GM21360 (cell line): ENCODE measurements at regions not wholly inside any gene's neighbourhood (a gene's known extent, or its start where the extent isn't known, plus 50 kb on each side); places are given as distances from the start of the nearest gene placed in this dataset.

Source experiments
- ATAC-seq: cut with Tn5 transposase; IDR thresholded peaks from one replicate; pipeline ENCODE4 v1.9.1; 2021; ENCODE audit warnings: mild to moderate bottlenecking, moderate library complexity; ENCODE audit not compliant: unreplicated experiment

- ATAC-seq = no peak
Measured at GRCh38 chr4:95674521-95674981, 125.8 kb upstream of the UNC5C start.

- ATAC-seq = no peak
Measured at GRCh38 chr4:95672811-95673210, 124.0 kb upstream of the UNC5C start.

GRCh38 chr4:95660719-95661118 is 111.9 kb upstream of the UNC5C start:
- no peak for ATAC-seq

GRCh38 chr4:95651891-95652290 is 103.1 kb upstream of the UNC5C start:
- ATAC-seq = no peak

- no peak for ATAC-seq
Measured at GRCh38 chr4:95644417-95644816, 95.6 kb upstream of the UNC5C start.

- no peak for ATAC-seq
Measured at GRCh38 chr4:95643627-95644026, 94.9 kb upstream of the UNC5C start.

DNA sequence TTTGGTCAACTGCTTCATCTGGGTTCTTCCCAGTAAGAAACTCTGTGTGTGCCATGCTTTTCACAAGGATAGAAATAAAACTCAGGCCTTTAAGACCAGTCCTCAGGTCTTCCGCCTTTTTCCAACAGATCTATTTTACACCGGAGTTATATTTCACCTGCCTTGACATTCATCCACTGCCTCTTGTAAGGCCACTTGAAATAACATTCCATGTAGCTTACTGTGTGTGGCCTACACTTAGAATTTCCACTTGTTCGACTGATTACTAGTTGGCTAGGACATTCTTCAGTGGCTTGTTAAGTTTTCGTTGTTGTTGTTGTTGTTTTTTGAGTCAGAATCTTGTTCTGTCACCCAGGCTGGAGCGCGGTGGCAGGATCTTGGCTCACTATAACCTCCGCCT is 92.8 kb upstream of the UNC5C start:
- no peak for ATAC-seq

- no peak for ATAC-seq
Measured at GRCh38 chr4:95640311-95640710, 91.5 kb upstream of the UNC5C start.

GRCh38 chr4:95638920-95639501 is 90.2 kb upstream of the UNC5C start:
- ATAC-seq = no peak

- no peak for ATAC-seq
Measured at GRCh38 chr4:95637043-95637600, 88.3 kb upstream of the UNC5C start.

- ATAC-seq = no peak
Measured at GRCh38 chr4:95636061-95636460, 87.3 kb upstream of the UNC5C start.

GRCh38 chr4:95627709-95628108 is 78.9 kb upstream of the UNC5C start:
- ATAC-seq = no peak

DNA sequence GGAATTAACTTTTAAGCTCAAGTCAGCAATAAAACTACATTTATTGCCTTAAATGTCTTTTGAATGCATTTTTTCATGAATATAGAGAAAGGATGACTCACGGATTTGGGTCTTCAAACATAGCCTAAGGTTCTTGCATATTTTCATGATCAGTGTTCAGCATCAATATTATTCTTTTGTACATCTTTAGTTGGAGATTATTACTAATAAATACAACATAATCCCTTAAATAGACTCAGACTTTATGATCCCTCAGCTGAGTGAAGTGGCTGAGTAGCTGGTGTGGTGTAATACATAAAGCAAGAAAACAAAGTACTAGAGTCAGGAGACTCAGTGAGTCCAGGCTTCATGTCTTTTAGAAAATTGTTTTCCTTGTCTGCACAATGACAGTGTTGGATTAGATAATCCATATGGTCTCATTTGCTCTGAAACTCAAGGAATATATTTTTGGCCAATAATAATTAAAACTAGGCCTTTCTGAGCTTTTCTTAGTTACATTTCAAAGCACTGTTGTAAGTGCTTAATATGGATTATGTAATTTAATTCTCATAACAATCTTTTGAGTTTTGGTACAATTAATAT is 78.3 kb upstream of the UNC5C start:
- no peak for ATAC-seq

DNA sequence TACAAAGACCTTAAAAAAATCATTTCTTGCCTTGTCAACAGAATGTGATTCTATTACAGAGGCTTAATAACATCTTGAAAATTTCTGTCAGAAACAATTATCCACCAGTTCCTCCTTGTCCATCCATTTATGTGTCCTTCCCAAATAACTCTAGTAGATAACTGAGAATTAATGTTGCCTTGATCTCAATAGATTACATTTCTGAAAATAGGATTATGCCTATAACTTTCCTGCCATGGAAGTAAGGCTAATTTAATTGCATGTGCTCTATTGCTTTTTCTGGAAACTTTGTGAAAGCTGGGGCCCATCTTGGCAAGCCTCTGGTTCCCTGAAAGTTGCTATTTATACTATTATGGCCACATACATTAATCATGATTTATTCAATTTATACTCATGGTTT is 76.2 kb upstream of the UNC5C start:
- no peak for ATAC-seq

- no peak for ATAC-seq
Measured at GRCh38 chr4:95619525-95620443, 71.0 kb upstream of the UNC5C start.

- ATAC-seq = no peak
Measured at GRCh38 chr4:95614684-95615205, 66.0 kb upstream of the UNC5C start.

GRCh38 chr4:95610061-95610569 is 61.3 kb upstream of the UNC5C start:
- no peak for ATAC-seq

DNA sequence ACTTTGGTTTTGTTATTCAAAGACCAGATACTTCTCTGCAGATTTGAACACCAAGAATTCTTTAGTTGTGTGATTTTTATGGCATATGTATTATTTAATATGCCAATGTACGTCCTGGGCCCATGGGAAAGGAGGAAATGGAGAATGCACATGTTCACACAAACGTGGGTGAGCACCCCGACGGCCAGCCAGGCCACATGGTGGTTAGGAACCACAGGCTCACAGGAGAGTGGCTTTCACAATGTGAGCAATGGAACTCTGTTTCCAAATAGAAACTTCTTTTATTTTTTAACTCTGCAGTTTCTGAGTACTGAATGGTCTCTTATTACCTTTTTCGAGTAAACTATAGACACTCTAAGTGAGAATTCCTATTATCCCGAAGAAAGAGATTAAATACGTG is 58.0 kb upstream of the UNC5C start:
- ATAC-seq = no peak

- no peak for ATAC-seq
Measured at GRCh38 chr4:95603393-95603792, 54.6 kb upstream of the UNC5C start.

GRCh38 chr4:95602872-95603271 is 54.1 kb upstream of the UNC5C start:
- ATAC-seq = no peak

DNA sequence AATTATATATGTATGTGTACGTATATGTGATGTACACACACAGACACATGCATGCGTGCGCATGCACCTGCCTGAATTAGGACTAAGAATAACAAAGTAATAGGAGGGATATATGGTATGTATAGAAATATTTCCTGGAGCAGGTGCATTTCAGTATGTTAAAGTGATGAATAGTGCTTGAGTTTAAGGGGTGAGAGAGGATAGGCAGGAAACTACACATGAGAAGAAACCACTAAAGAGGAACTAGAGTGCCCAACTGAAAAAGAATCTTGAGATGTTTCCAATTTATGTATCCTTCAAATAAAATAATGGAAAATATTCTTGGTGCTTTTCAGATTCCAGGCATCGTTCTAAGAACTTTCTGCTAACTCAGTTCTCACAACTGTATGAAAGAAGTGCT is 52.6 kb upstream of the UNC5C start:
- ATAC-seq = no peak
